GM10266 (cell line): ENCODE measurements at regions not wholly inside any gene's neighbourhood (a gene's known extent, or its start where the extent isn't known, plus 50 kb on each side); places are given as distances from the start of the nearest gene placed in this dataset.

Source experiments
- DNase-seq: peaks from one replicate; pipeline ENCODE4 v3.0.0; 2012; ENCODE audit errors: extremely low spot score
- TF ChIP-seq, protein P1 (sequence below): IDR thresholded peaks from 2 replicates; pipeline ENCODE4 v1.5.1; 2012; ENCODE audit warnings: mild to moderate bottlenecking, low read depth; ENCODE audit not compliant: control insufficient read depth, insufficient read depth; ENCODE audit errors: missing control alignments

DNA sequence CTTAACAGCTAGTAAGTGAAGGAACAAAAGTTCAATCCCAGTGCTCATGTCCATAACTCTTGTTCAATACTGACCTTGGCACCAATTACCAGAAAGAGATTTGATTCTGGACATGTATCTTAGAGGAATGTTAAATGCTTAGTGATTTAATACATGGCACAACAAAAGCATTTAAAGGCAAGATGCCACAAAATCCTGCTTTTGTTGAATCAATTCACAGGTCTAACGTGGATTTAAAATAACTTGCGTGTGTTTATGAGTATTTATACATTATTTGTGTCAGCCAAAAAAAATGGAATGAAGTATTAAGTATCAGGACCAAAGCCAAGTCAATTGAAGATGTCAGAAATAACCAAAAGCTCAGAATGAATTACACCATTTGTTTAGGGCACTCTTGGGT, 85.4 kb upstream of the GIMD1 start:
- DNase-seq: no peak
- TF ChIP-seq, protein P1, sequence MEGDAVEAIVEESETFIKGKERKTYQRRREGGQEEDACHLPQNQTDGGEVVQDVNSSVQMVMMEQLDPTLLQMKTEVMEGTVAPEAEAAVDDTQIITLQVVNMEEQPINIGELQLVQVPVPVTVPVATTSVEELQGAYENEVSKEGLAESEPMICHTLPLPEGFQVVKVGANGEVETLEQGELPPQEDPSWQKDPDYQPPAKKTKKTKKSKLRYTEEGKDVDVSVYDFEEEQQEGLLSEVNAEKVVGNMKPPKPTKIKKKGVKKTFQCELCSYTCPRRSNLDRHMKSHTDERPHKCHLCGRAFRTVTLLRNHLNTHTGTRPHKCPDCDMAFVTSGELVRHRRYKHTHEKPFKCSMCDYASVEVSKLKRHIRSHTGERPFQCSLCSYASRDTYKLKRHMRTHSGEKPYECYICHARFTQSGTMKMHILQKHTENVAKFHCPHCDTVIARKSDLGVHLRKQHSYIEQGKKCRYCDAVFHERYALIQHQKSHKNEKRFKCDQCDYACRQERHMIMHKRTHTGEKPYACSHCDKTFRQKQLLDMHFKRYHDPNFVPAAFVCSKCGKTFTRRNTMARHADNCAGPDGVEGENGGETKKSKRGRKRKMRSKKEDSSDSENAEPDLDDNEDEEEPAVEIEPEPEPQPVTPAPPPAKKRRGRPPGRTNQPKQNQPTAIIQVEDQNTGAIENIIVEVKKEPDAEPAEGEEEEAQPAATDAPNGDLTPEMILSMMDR: no peak

DNA sequence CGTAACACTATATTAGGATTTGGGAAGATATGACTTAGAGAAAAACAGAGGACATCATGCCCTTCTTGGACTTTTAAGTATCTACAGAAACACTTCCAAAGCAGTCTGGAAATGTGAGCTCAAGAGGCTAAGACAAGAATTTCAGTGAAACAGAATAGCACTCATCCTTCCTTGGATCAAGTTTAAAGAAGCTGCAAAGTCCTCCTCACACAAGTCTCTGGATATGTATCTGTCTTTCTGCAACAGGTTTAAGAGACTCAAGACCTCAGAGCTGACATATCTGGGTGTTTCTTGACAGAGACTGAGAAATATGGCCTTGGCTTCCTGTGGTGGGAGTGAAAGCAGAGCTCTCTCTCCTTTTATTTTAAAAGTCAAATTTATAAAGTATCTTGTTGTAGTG, 82.5 kb upstream of the GIMD1 start:
- TF ChIP-seq, protein P1: no peak
- DNase-seq: no peak

DNA sequence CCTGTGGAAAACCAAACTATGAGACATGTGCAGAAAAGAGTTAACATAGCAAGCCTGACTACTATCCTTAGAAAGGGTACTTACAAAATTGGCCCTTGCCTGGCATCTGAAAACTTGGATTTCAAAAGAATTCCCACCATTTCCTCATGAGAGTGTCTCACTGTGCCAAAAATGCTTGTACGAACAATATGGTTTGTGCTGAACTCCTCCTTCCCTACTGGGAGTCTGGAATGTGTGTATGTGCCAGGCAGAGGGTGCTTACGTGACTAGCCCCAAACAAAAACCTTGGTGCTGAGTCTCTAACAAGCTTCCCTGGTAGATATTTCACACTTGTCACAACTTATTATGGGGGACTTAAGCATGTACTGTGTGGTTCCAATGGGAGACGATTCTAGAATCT, 81.7 kb upstream of the GIMD1 start:
- TF ChIP-seq, protein P1: no peak
- no peak for DNase-seq

DNA sequence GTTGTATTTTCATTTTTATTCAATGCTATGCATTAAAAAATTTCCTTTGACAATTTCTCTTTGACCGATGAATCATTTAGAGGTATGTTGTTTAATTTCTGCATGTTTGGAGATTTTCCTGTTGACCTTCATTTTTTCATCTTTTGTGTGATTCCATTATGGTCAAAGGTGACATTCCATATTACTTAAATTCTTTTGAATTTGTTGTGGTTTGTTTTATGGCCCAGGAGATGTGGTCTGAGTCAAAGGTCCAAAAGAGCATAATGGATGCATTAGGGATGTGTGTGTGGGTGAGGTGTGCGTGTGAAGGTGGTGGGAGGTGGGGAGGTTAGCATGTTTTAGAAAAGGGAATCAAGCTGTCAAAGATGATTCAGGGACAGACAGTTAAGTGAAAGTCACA, 76.0 kb upstream of the GIMD1 start:
- DNase-seq: no peak
- TF ChIP-seq, protein P1: no peak

DNA sequence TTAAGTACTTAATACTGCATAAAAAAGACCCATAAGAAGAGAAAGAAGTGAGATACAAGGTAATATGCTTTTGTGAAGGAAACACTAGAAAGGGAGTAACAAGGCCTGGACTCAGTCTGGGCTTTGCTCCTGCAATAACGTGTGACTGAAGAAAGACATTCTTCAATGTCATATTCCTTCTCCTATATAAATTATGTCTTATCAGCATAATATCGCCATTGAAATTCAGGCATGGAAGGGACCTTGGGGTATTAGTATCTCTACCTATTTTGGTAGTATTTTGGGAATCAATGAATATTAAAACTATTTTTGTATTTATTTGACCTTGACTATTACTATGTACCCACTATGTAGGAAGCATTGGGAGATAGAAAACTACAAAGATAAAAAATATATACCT, 62.2 kb upstream of the GIMD1 start:
- TF ChIP-seq, protein P1: no peak
- DNase-seq: no peak

DNA sequence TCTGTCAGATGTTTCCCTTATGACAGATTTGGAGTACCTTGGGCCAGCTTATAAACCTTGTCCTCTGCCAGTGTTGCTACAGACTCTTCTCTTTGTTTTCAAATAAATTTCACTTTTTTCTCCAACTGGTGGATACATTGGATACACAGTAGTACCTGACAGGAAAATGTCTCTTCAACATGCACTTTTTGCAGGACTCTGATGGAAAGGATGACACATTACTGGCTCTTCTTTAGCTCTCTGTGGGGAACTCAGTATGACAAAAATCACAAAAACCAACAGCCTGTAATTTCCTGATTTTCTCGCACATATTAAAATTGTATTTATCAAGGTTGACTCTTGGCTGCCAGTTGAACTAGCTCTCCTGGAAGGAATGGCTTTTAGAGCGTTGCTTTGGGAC, 61.3 kb upstream of the GIMD1 start:
- DNase-seq: no peak
- TF ChIP-seq, protein P1: no peak

DNA sequence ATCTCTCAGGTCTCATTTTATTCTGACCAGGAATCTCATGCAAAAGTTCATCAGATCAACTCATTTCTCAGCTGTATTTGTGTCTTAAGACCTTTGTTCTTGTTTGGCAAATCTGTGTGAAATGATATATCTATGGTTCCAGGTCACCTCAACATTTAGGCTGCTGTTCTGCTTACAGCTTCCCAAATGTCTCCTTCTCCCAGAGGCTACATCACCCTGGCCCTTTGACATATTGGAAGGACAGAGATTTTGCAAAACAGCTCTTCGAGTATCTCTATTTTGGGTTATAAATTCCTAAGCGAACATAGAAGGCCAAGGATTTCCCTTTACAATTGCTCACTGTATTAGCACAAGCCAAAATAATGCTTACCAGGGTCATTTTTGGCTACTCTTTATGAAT, 57.5 kb upstream of the GIMD1 start:
- no peak for DNase-seq
- TF ChIP-seq, protein P1: no peak
